GM23338 (cell line): ENCODE measurements at regions not wholly inside any gene's neighbourhood (a gene's known extent, or its start where the extent isn't known, plus 50 kb on each side); places are given as distances from the start of the nearest gene placed in this dataset.

Source experiments
- CREB1 ChIP-seq: fragments of 250-450 bp; sonication (Bioruptor Pico); IDR thresholded peaks from 2 replicates; pipeline ENCODE4 v1.5.0; 2020; ENCODE audit warnings: low read depth, mild to moderate bottlenecking, moderate library complexity
- CTCF ChIP-seq, 2 experiments: fragments of 200-600 bp in 1 of 2; sonication (generic) in 1 of 2; conservative IDR thresholded peaks; 2 replicates each; pipeline versions ENCODE4 v1.5.1 to v1.6.1; 2016 to 2017; ENCODE audit warnings: antibody characterized with exemption in 2 of 2, low read depth in 2 of 2, mild to moderate bottlenecking in 2 of 2, moderate library complexity in 1 of 2
- ETS1 ChIP-seq: IDR thresholded peaks from 2 replicates; pipeline ENCODE4 v1.6.1; 2016; ENCODE audit warnings: antibody characterized with exemption
- EZH2 ChIP-seq: fragments of 200-600 bp; sonication (generic); IDR thresholded peaks from one replicate; pipeline ENCODE4 v1.8.0; 2017; ENCODE audit warnings: antibody characterized with exemption, mild to moderate bottlenecking, low read depth; ENCODE audit not compliant: unreplicated experiment
- EZH2phosphoT487 ChIP-seq: fragments of 200-600 bp; sonication (generic); IDR thresholded peaks from one replicate; pipeline ENCODE4 v1.8.1; 2018; ENCODE audit warnings: antibody characterized with exemption; ENCODE audit not compliant: unreplicated experiment
- JUNB ChIP-seq: IDR thresholded peaks from one replicate; pipeline ENCODE4 v1.6.1; 2016; ENCODE audit warnings: antibody characterized with exemption; ENCODE audit not compliant: unreplicated experiment
- NANOG ChIP-seq: IDR thresholded peaks from 2 replicates; pipeline ENCODE4 v1.6.1; 2016; ENCODE audit warnings: antibody characterized with exemption, borderline replicate concordance
- POLR2AphosphoS5 ChIP-seq: IDR thresholded peaks from 2 replicates; pipeline ENCODE4 v1.6.1; 2016; ENCODE audit warnings: antibody characterized with exemption, low read depth
- TF ChIP-seq, protein P1 (sequence below): IDR thresholded peaks from one replicate; pipeline ENCODE4 v1.6.1; 2018; ENCODE audit warnings: antibody characterized with exemption; ENCODE audit not compliant: unreplicated experiment

GRCh38 chr6:151753581-151753980 is 53.9 kb upstream of the ESR1 start:
- TF ChIP-seq EZH2, result no peak
- TF ChIP-seq CTCF (conservative IDR thresholded peaks at IDR 0.05; ENCODE audit: low read depth in 2 of 2), result no peak
- TF ChIP-seq POLR2AphosphoS5, result no peak
- no peak for TF ChIP-seq CREB1 (CRISPR knock-in tag)
- TF ChIP-seq EZH2phosphoT487, result no peak
- TF ChIP-seq JUNB, result no peak
- TF ChIP-seq, protein P1, sequence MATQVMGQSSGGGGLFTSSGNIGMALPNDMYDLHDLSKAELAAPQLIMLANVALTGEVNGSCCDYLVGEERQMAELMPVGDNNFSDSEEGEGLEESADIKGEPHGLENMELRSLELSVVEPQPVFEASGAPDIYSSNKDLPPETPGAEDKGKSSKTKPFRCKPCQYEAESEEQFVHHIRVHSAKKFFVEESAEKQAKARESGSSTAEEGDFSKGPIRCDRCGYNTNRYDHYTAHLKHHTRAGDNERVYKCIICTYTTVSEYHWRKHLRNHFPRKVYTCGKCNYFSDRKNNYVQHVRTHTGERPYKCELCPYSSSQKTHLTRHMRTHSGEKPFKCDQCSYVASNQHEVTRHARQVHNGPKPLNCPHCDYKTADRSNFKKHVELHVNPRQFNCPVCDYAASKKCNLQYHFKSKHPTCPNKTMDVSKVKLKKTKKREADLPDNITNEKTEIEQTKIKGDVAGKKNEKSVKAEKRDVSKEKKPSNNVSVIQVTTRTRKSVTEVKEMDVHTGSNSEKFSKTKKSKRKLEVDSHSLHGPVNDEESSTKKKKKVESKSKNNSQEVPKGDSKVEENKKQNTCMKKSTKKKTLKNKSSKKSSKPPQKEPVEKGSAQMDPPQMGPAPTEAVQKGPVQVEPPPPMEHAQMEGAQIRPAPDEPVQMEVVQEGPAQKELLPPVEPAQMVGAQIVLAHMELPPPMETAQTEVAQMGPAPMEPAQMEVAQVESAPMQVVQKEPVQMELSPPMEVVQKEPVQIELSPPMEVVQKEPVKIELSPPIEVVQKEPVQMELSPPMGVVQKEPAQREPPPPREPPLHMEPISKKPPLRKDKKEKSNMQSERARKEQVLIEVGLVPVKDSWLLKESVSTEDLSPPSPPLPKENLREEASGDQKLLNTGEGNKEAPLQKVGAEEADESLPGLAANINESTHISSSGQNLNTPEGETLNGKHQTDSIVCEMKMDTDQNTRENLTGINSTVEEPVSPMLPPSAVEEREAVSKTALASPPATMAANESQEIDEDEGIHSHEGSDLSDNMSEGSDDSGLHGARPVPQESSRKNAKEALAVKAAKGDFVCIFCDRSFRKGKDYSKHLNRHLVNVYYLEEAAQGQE, result no peak
- TF ChIP-seq NANOG, result no peak
- no peak for TF ChIP-seq ETS1
